Neuronal stem cell (in vitro differentiated cells): ENCODE measurements at regions not wholly inside any gene's neighbourhood (a gene's known extent, or its start where the extent isn't known, plus 50 kb on each side); places are given as distances from the start of the nearest gene placed in this dataset.

Source experiments
- DNase-seq: peaks from one replicate; pipeline ENCODE4 v3.0.0-alpha.2; 2013; ENCODE audit warnings: low spot score
- H2AFZ ChIP-seq: one replicate; pipeline ENCODE4 v1.6.1; 2013; ENCODE audit warnings: mild to moderate bottlenecking, low read length, inconsistent platforms
- H2AK5ac ChIP-seq: 2 replicates; pipeline ENCODE4 v1.6.1; 2013; ENCODE audit warnings: low read depth, mild to moderate bottlenecking, inconsistent platforms, low read length, moderate library complexity, mixed read lengths
- H2BK120ac ChIP-seq: 2 replicates; pipeline ENCODE4 v1.6.1; 2013; ENCODE audit warnings: low read depth, mild to moderate bottlenecking, inconsistent platforms, low read length, moderate library complexity, mixed read lengths
- H2BK12ac ChIP-seq: one replicate; pipeline ENCODE4 v1.6.1; 2013; ENCODE audit warnings: low read length, inconsistent platforms
- H2BK15ac ChIP-seq: 2 replicates; pipeline ENCODE4 v1.6.1; 2013; ENCODE audit warnings: mild to moderate bottlenecking, low read length, inconsistent platforms, mixed read lengths
- H2BK5ac ChIP-seq: one replicate; pipeline ENCODE4 v1.6.1; 2013; ENCODE audit warnings: inconsistent platforms, mild to moderate bottlenecking, low read length, moderate library complexity
- H3K14ac ChIP-seq: one replicate; pipeline ENCODE4 v1.6.1; 2013; ENCODE audit warnings: low read length, inconsistent platforms
- H3K18ac ChIP-seq: 2 replicates; pipeline ENCODE4 v1.6.1; 2013; ENCODE audit warnings: low read length, inconsistent platforms
- H3K23ac ChIP-seq: 2 replicates; pipeline ENCODE4 v1.6.1; 2013; ENCODE audit warnings: low read depth, mild to moderate bottlenecking, mixed read lengths, low read length, inconsistent platforms; ENCODE audit not compliant: poor library complexity
- H3K27ac ChIP-seq: replicated peaks from 3 replicates; pipeline ENCODE4 v1.5.1; 2013; ENCODE audit warnings: low read length, inconsistent platforms
- H3K27me3 ChIP-seq, 3 experiments: 2 replicates each; pipeline ENCODE4 v1.6.1; 2013; ENCODE audit warnings: low read length in 3 of 3, mild to moderate bottlenecking in 2 of 3, inconsistent platforms in 1 of 3, low read depth in 1 of 3, mixed read lengths in 1 of 3, moderate library complexity in 1 of 3; ENCODE audit not compliant: control insufficient read depth in 3 of 3, insufficient read depth in 3 of 3
- H3K36me3 ChIP-seq, 2 donors: replicated peaks in 1 of 2; 2 replicates each; pipeline ENCODE4 v1.6.1; 2013; ENCODE audit warnings: low read length in 2 of 2; ENCODE audit not compliant: control insufficient read depth in 2 of 2, insufficient read depth in 2 of 2
- H3K4ac ChIP-seq: 2 replicates; pipeline ENCODE4 v1.6.1; 2013; ENCODE audit warnings: inconsistent platforms, mild to moderate bottlenecking, low read length, moderate library complexity
- H3K4me1 ChIP-seq, 2 donors: 1 replicate in 1 of 2; 2 replicates in 1 of 2; pipeline ENCODE4 v1.6.1; 2013; ENCODE audit warnings: low read length in 2 of 2, low read depth in 1 of 2; ENCODE audit not compliant: control insufficient read depth in 2 of 2, insufficient read depth in 1 of 2
- H3K4me2 ChIP-seq: one replicate; pipeline ENCODE4 v1.6.1; 2013; ENCODE audit warnings: mild to moderate bottlenecking, low read length, inconsistent platforms; ENCODE audit not compliant: insufficient read depth, poor library complexity, severe bottlenecking
- H3K4me3 ChIP-seq, 2 donors: 2 replicates each; pipeline ENCODE4 v1.5.1; 2013; ENCODE audit warnings: low read length in 2 of 2, mild to moderate bottlenecking in 2 of 2, inconsistent platforms in 1 of 2, moderate library complexity in 1 of 2
- H3K79me1 ChIP-seq: one replicate; pipeline ENCODE4 v1.6.1; 2013; ENCODE audit warnings: low read depth, mild to moderate bottlenecking, inconsistent platforms, low read length, moderate library complexity
- H3K9ac ChIP-seq: one replicate; pipeline ENCODE4 v1.6.1; 2013; ENCODE audit warnings: mild to moderate bottlenecking, low read depth, low read length, inconsistent platforms; ENCODE audit not compliant: poor library complexity
- H3K9me3 ChIP-seq, 2 donors: replicated peaks in 1 of 2; 2 replicates each; pipeline versions ENCODE3 to v1.6.1; 2013; ENCODE audit warnings: low read length in 2 of 2, mild to moderate bottlenecking in 2 of 2, inconsistent platforms in 1 of 2, low read depth in 1 of 2, mixed read lengths in 1 of 2, moderate library complexity in 1 of 2; ENCODE audit not compliant: control insufficient read depth in 2 of 2, insufficient read depth in 1 of 2
- H4K8ac ChIP-seq: one replicate; pipeline ENCODE4 v1.6.1; 2013; ENCODE audit warnings: low read depth, mild to moderate bottlenecking, inconsistent platforms, low read length, moderate library complexity
- H4K91ac ChIP-seq: one replicate; pipeline ENCODE4 v1.6.1; 2013; ENCODE audit warnings: low read length, low read depth, mild to moderate bottlenecking, inconsistent platforms; ENCODE audit not compliant: poor library complexity
- WGBS, 2 donors: extraction: QIAGEN DNeasy Blood & Tissue Kit; methylation state at CpG; one replicate each; pipeline ENCODE4 v1.1.7; 2013; ENCODE audit warnings: missing lambda C conversion rate in 2 of 2, mixed read lengths in 1 of 2; ENCODE audit not compliant: insufficient read length in 2 of 2, insufficient replicate concordance in 1 of 2; ENCODE audit errors: extremely low coverage in 2 of 2; 5-methylcytosine and 5-hydroxymethylcytosine counted together

DNA sequence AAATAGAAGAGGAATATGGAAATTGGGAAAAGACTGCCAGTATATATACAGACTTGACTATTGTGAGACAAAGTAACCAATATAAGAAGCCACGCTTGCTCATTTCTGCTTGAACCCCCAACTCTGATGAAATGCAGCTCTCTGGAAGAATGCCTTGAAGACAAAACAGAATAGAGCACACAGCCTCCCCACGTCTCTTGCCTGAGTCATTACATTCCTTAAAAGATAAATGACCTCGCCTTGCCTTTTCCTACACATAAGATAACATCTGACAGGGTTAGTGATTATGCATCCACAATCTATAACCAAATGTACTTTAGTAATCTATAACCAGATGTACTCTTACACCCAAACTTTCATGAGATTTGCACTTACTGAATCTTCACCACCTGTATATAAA, 141.1 kb upstream of the EEF1E1 start:
- H3K14ac ChIP-seq: no peak overlapping the region
- no peak overlapping the region for H2BK5ac ChIP-seq
- no peak overlapping the region for H2BK12ac ChIP-seq
- WGBS, 2 donors: no CpG with 5 or more reads among the region's 3 CpGs
- no peaks in the 10 kb centered on the region for H3K79me1 ChIP-seq
- H2AFZ ChIP-seq: peak overlapping the region; percentile 47
- H3K4me3 ChIP-seq: no peak overlapping the region
- no peak overlapping the region for H2BK15ac ChIP-seq
- H3K9ac ChIP-seq: no peak overlapping the region
- no peak overlapping the region for H4K8ac ChIP-seq
- no peak overlapping the region for H2BK120ac ChIP-seq
- H3K27ac ChIP-seq: no peak overlapping the region
- H3K23ac ChIP-seq: no peak overlapping the region
- no peak overlapping the region for H3K4ac ChIP-seq
- peaks cover 8 to 12% of the 10 kb centered on the region in 2 donors for H3K4me1 ChIP-seq
- no peak overlapping the region for H2AK5ac ChIP-seq
- no peak overlapping the region for H3K4me2 ChIP-seq
- no peaks in the 10 kb centered on the region for H3K9me3 ChIP-seq
- H3K27me3 ChIP-seq: no peaks in the 10 kb centered on the region
- H3K36me3 ChIP-seq: no peaks in the 10 kb centered on the region
- H4K91ac ChIP-seq: no peak overlapping the region
- DNase-seq: no peak
- H3K18ac ChIP-seq: no peak overlapping the region

DNA sequence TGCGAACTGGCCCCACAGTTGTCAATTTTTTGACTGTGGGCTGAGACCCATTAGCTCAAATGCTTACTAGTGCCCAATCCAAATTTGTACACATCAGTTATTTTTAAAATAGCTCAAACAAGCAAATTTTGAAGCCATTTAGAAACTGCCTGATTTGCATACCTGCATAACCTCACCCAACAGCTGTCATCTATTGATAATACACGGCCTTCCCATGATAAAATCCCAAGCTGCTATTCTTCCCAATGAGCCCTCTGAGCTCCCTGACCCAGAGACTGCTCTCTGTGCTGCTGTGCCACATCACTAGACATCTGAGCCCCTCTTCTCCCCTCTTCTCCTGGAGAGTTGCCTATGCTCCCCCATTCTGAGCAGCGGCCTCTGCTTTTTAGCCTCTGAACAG, 140.5 kb upstream of the EEF1E1 start:
- H3K4ac ChIP-seq: no peak overlapping the region
- H3K36me3 ChIP-seq: no peaks in the 10 kb centered on the region
- H3K9ac ChIP-seq: no peak overlapping the region

DNA sequence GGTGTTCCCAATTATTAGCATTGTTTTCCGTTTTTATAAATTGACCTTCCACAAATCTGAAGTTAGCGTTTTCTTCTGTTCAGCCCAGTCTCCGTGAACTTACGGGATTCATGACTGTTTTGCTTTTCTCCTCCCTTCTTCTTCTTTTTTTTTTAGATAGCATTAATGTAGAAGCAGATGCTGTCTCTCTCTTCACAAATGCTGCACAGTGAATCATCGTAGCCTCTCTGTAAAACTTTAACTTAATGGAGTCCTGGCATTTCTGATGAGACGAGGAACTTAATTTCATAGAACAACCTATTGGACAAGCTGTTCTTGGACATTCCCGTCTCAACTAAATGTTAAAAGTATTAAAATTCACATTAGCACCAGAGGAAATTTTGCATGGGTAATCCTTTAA, 138.0 kb upstream of the EEF1E1 start:
- H3K23ac ChIP-seq: no peak overlapping the region
- H2BK12ac ChIP-seq: no peak overlapping the region
- H3K36me3 ChIP-seq: no peaks in the 10 kb centered on the region
- no CpG with 5 or more reads among the region's 7 CpGs for WGBS, 2 donors
- no peaks in the 10 kb centered on the region for H3K27me3 ChIP-seq
- H2BK15ac ChIP-seq: no peak overlapping the region
- peaks cover 11 to 19% of the 10 kb centered on the region in 2 donors for H3K4me1 ChIP-seq
- no peak overlapping the region for H3K18ac ChIP-seq
- DNase-seq: no peak
- no peaks in the 10 kb centered on the region for H3K9me3 ChIP-seq
- H2AK5ac ChIP-seq: no peak overlapping the region
- no peak overlapping the region for H3K14ac ChIP-seq
- H3K9ac ChIP-seq: no peak overlapping the region
- no peak overlapping the region for H2BK5ac ChIP-seq
- H4K91ac ChIP-seq: no peak overlapping the region
- H3K4me3 ChIP-seq: no peak overlapping the region
- H3K4ac ChIP-seq: no peak overlapping the region
- no peak overlapping the region for H2AFZ ChIP-seq
- no peak overlapping the region for H4K8ac ChIP-seq
- no peaks in the 10 kb centered on the region for H3K79me1 ChIP-seq
- H2BK120ac ChIP-seq: no peak overlapping the region
- no peak overlapping the region for H3K4me2 ChIP-seq
- no peak overlapping the region for H3K27ac ChIP-seq

More for the DNA sequence above, 140.5 kb upstream of the EEF1E1 start:
- H4K8ac ChIP-seq: no peak overlapping the region
- no peak overlapping the region for H3K27ac ChIP-seq
- no peak overlapping the region for H3K4me2 ChIP-seq
- no peaks in the 10 kb centered on the region for H3K27me3 ChIP-seq
- no peak overlapping the region for H2AK5ac ChIP-seq
- no peak overlapping the region for H3K23ac ChIP-seq
- no peak overlapping the region for H2BK12ac ChIP-seq
- no peaks in the 10 kb centered on the region for H3K9me3 ChIP-seq
- H4K91ac ChIP-seq: no peak overlapping the region
- H3K18ac ChIP-seq: no peak overlapping the region
- DNase-seq: no peak
- no peak overlapping the region for H2AFZ ChIP-seq
- no peak overlapping the region for H2BK120ac ChIP-seq
- no CpG with 5 or more reads among the region's 3 CpGs for WGBS, 2 donors
- no peaks in the 10 kb centered on the region for H3K79me1 ChIP-seq
- peaks cover 11 to 18% of the 10 kb centered on the region in 2 donors for H3K4me1 ChIP-seq
- H2BK15ac ChIP-seq: no peak overlapping the region
- H3K14ac ChIP-seq: no peak overlapping the region
- H3K4me3 ChIP-seq: no peak overlapping the region
- H2BK5ac ChIP-seq: no peak overlapping the region

DNA sequence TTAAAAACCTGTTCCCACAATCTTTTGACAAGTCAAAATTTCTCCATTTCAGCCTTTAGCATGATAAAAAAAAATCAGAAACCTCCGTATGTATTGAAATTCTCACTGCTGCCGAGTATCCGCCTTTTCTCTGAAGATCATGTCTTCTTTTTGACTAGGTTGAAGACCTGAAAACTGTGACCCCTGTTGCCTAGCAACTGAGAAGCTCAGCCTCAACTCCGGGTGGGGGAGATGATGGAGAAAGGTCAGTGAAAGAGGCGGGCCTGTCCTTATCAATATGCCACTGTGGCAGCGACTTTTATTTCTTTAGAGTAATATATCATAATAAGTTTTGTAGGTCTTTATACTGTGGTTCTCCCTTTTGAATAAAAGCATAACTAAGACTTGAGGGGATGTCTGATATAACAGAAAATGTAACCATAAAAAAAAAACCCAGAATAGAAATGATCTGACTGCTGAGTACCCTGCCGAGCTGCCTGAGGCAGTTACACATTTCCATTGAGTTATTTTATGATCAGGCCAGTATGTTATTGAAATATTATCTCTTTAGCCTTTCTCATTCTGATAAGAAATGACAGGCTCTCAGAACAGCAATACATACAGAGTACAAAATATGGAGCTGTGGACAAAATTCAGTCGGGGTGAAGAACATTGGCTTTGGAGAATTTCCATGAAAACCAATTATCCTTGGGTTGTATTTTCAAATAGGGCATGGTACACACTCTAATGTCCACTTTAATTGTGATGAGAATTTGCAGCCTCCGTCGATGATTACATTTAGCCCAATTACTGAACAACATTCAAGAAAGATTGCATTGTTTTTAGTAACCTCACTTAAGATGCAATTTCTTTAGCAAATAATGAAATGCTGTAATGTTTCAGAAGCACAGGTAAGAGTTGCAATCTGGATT, 136.7 kb upstream of the EEF1E1 start:
- Histone ChIP-seq H3K27ac (no peak overlapping the region), H3K79me1 (no peaks in the 10 kb centered on the region), H2BK12ac (no peak overlapping the region), H2BK120ac (no peak overlapping the region), H3K36me3 (no peaks in the 10 kb centered on the region), H2AK5ac (no peak overlapping the region), H3K4me3 (peak overlapping the region in 1 of 2 donors; percentile 20), H3K23ac (no peak overlapping the region), H2BK15ac (no peak overlapping the region), H3K27me3 (no peaks in the 10 kb centered on the region), H3K9ac (no peak overlapping the region), H4K8ac (no peak overlapping the region), H2AFZ (peak overlapping the region; percentile 71), H3K14ac (no peak overlapping the region), H4K91ac (no peak overlapping the region), H3K9me3 (no peaks in the 10 kb centered on the region), H3K18ac (no peak overlapping the region), H3K4me2 (no peak overlapping the region), H3K4ac (no peak overlapping the region), H3K4me1 (peaks cover 10 to 19% of the 10 kb centered on the region in 2 donors), H2BK5ac (no peak overlapping the region)
- peak; percentile 26 for DNase-seq
- WGBS, 2 donors: no CpG with 5 or more reads among the region's 10 CpGs
